ENCODE measurements at regions not wholly inside any gene's neighbourhood (a gene's known extent, or its start where the extent isn't known, plus 50 kb on each side); places are given as distances from the start of the nearest gene placed in this dataset.

GRCh38 chr4:137694138-137694537 lies 161.8 kb upstream of the PCDH18 start:
- Histone ChIP-seq H3K4me3 (no peak overlapping the region), H3K36me3 (ENCODE audit: insufficient read depth) (no peaks in the 10 kb centered on the region), H3K4me2 (no peak overlapping the region), H2AFZ (no peak overlapping the region), H3K79me2 (replicated peaks; ENCODE audit: insufficient read depth) (no peaks in the 10 kb centered on the region), H3K27ac (ENCODE audit: low read depth) (no peak overlapping the region), H3F3A (replicated peaks; ENCODE audit: low read depth) (no peaks in the 10 kb centered on the region), H3K4me1 (ENCODE audit: insufficient read depth) (0 out of 2 replicates have a peak, but pooled peaks cover 3% of the 10 kb centered on the region), H4K20me1 (replicated peaks; ENCODE audit: insufficient read depth) (no peaks in the 10 kb centered on the region), H3K27me3 (ENCODE audit: insufficient read depth) (no peaks in the 10 kb centered on the region), H3K9me2 (ENCODE audit: insufficient read depth) (no peaks in the 10 kb centered on the region; the same call in 1 of the 2 replicates)
- Mint-ChIP-seq H3K27me3 (ENCODE audit: insufficient read depth, low read depth, poor library complexity) (no peaks in the 10 kb centered on the region), H3K4me1 (peaks cover 8% of the 10 kb centered on the region), H3K27ac (no peak overlapping the region), H3K9me3 (no peaks in the 10 kb centered on the region), H3K4me3 (no peak overlapping the region), H3K36me3 (ENCODE audit: low read depth) (no peaks in the 10 kb centered on the region)
- no peak for DNase-seq (ENCODE audit: low spot score)
- TF ChIP-seq JUNB (IDR thresholded peaks at IDR 0.05; ENCODE audit: unreplicated experiment) (no peak), ZNF462 (CRISPR knock-in tag; IDR thresholded peaks at IDR 0.05) (no peak), NANOG (IDR thresholded peaks at IDR 0.05; ENCODE audit: borderline replicate concordance) (no peak)
- no peak for ATAC-seq

- H3K27ac ChIP-seq (ENCODE audit: low read depth): no peak overlapping the region
- ATAC-seq: no peak
- no peaks in the 10 kb centered on the region for H3F3A ChIP-seq (replicated peaks; ENCODE audit: low read depth)
- H3K9me3 Mint-ChIP-seq: no peaks in the 10 kb centered on the region
- H3K79me2 ChIP-seq (replicated peaks; ENCODE audit: insufficient read depth): no peaks in the 10 kb centered on the region
- no peak overlapping the region for H3K4me3 ChIP-seq
- no peaks in the 10 kb centered on the region for H3K36me3 ChIP-seq (ENCODE audit: insufficient read depth)
- H3K4me1 ChIP-seq (ENCODE audit: insufficient read depth): 0 out of 2 replicates have a peak, but pooled peaks cover 3% of the 10 kb centered on the region
- no peaks in the 10 kb centered on the region for H3K27me3 ChIP-seq (ENCODE audit: insufficient read depth)
- no peaks in the 10 kb centered on the region for H3K36me3 Mint-ChIP-seq (ENCODE audit: low read depth)
- H3K27me3 Mint-ChIP-seq (ENCODE audit: insufficient read depth, low read depth, poor library complexity): no peaks in the 10 kb centered on the region
- H3K4me1 Mint-ChIP-seq: peaks cover 8% of the 10 kb centered on the region
- DNase-seq (ENCODE audit: low spot score): no peak
- H4K20me1 ChIP-seq (replicated peaks; ENCODE audit: insufficient read depth): no peaks in the 10 kb centered on the region
- H3K9me2 ChIP-seq (ENCODE audit: insufficient read depth): no peaks in the 10 kb centered on the region; the same call in 1 of the 2 replicates
- H3K4me2 ChIP-seq: no peak overlapping the region
- no peak overlapping the region for H2AFZ ChIP-seq
- H3K4me3 Mint-ChIP-seq: no peak overlapping the region
- H3K27ac Mint-ChIP-seq: no peak overlapping the region
- TF ChIP-seq STAT1 (IDR thresholded peaks at IDR 0.05; ENCODE audit: unreplicated experiment) (no peak), EZH2 (IDR thresholded peaks at IDR 0.05; ENCODE audit: low read depth, unreplicated experiment) (no peak), CTCF (conservative IDR thresholded peaks at IDR 0.05; ENCODE audit: low read depth in 2 of 2) (no peak), CREB1 (CRISPR knock-in tag; IDR thresholded peaks at IDR 0.05; ENCODE audit: low read depth) (no peak), NANOG (IDR thresholded peaks at IDR 0.05; ENCODE audit: borderline replicate concordance) (no peak), JUNB (IDR thresholded peaks at IDR 0.05; ENCODE audit: unreplicated experiment) (no peak)
Measured at GRCh38 chr4:137693641-137694040, 161.3 kb upstream of the PCDH18 start.
